NB4 (cell line): ENCODE measurements at regions not wholly inside any gene's neighbourhood (a gene's known extent, or its start where the extent isn't known, plus 50 kb on each side); places are given as distances from the start of the nearest gene placed in this dataset.
"Not testable (repeated sequence)": the region's sequence is repeated elsewhere in the genome, so short reads cannot be mapped to it uniquely, and the experiment has no call there.

ENCODE experiments used
- CTCF ChIP-seq: IDR thresholded peaks from one replicate; pipeline ENCODE4 v1.5.1; 2012; ENCODE audit warnings: low read depth, low read length
- MAX ChIP-seq: IDR thresholded peaks from 2 replicates; pipeline ENCODE4 v1.6.1; 2011; ENCODE audit warnings: low read depth, low read length
- POLR2A ChIP-seq: IDR thresholded peaks from 2 replicates; pipeline ENCODE4 v1.6.1; 2011; ENCODE audit warnings: mild to moderate bottlenecking; ENCODE audit not compliant: insufficient read length; ENCODE audit errors: extremely low read depth

- not testable (repeated sequence) for TF ChIP-seq CTCF, MAX, POLR2A
These were observed 76.0 kb downstream of the FZD4 start for GRCh38 chr11:86879241-86879640.
